ENCODE measurements at regions not wholly inside any gene's neighbourhood (a gene's known extent, or its start where the extent isn't known, plus 50 kb on each side); places are given as distances from the start of the nearest gene placed in this dataset.
A peak's percentile ranks its signal among the peaks of the same experiment; 100 is the strongest.
"Not testable (repeated sequence)": the region's sequence is repeated elsewhere in the genome, so short reads cannot be mapped to it uniquely, and the experiment has no call there.

DNA sequence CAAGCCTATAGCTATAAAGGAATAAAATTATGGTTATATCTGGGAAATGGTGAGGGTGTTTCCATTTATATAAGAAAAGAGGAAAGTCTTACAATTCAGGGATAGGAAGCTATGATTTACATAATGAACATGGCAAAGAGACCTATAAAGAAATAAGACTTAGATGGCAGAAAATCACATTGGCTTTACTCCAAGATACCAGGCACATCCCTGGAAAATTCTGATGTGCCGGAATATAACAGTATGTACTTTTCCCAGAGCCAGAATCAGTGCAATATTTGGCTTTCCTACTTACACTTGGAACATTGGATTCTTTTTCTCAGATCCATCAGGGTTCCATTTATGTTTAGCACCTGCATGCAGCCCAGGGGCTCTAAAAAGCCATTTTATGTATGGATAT lies 357.8 kb downstream of the CETN3 start:
- no peak for DNase-seq

DNA sequence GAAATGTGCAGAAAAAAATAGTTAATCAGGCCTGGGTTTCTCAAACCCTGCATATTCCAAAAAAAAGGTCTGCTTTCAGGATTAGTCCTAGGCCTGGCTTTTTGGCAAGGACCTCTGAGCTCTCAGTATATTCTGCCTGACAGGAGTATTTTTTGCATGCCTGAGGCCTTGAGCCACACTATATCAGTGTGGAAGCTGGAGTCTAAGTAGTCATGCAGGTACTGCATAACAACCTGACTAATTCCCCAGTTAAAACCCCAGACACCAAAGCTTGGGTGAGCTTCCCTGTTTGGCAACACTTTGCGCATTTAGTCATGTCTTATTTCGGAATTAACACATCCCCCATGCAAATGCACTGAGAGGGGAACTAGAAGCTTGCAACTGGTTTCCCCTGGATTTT lies 359.5 kb downstream of the CETN3 start:
- no peak for DNase-seq

DNA sequence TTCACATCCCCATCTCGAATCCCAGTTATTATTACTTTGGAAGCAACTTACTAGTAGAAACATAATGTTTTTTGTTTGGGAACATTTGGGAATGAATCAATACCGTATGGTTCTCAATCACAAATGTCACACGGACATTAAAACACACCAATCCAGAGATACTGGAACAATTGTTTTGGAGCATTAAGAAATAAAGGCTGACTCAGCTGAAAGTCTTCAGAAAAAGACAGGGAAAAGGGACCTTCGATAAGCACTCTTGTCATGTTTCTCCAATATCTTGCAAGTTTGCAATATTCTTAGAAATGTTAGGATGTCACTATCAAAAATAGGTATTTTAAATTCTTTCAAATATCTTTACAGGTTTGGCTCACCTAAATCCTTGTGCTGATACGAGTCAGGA lies 362.4 kb downstream of the CETN3 start:
- no peak for DNase-seq

DNA sequence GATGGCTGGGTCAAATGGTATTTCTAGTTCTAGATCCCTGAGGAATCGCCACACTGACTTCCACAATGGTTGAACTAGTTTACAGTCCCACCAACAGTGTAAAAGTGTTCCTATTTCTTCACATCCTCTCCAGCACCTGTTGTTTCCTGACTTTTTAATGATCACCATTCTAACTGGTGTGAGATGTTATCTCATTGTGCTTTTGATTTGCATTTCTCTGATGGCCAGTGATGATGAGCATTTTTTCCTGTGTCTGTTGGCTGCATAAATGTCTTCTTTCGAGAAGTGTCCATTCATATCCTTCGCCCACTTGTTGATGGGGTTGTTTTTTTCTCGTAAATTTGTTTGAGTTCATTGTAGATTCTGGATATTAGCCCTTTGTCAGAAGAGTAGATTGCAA lies 369.5 kb downstream of the CETN3 start:
- not testable (repeated sequence) for DNase-seq

DNA sequence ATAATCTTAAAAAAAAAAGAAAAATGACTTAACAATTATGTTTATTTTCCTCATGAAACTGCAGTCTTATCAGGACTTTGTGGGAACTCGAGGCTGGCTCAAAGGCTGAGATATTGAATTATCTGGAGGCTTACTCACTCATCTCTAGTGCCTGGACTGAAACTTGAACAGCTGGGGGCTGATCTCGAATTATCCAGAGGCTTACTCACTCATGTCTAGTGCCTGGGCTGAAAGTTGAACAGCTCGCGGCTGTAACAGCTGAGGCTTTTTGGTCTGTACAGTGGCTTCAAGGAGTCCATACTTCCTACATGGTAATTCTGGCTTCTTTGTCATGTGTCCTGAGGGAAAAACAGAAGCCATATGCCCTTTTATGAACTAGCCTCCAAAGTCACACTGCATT lies 371.9 kb downstream of the CETN3 start:
- DNase-seq = no peak

DNA sequence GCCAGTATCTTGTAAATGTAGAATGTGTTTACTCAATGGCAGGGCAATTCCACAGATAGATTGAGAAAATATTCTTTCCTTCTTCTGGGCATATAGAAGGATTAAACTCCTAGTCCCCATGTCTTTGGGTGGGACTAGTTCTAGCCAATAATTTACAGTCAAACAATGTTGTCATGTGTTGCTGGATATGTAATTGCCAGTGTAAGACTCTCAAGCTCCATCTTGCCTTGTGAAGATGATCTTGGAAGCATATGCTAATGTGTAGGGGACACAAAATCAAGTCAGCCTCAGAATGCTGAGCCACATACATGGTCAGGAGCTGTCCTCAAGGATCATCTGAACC lies 386.9 kb downstream of the CETN3 start:
- DNase-seq = no peak

DNA sequence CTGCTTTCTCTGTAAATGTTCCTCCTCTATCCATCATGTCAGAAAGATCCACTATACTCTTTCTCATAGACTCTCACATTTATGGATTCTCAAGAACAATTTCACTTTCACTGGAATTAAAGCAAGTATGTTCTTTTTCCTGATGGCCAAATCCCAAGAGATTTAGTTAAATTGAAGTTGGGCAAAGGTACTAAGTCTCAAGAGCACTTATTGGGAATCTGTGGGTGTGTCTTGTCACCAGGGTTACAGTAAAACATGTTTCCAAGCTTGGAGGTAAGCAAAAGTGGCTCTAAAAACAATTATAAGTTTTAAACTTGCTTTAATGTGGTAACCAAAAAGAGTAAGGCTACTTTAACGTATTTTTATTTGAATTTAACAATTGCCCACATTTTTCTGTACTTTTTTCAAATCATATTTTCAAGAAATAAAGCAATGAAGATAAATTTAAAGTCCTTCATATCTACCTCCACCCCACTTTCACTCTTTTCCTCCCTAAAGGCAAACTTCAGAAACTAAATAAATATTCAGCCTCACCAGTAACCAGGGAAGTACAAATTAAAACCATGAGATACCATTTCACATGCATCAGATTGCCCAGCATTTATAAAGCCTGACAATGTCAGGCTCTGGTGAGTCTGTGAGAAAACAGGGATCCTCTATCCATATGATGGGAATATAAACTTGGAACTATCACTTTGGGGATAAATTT lies 387.4 kb downstream of the CETN3 start:
- no peak for DNase-seq

DNA sequence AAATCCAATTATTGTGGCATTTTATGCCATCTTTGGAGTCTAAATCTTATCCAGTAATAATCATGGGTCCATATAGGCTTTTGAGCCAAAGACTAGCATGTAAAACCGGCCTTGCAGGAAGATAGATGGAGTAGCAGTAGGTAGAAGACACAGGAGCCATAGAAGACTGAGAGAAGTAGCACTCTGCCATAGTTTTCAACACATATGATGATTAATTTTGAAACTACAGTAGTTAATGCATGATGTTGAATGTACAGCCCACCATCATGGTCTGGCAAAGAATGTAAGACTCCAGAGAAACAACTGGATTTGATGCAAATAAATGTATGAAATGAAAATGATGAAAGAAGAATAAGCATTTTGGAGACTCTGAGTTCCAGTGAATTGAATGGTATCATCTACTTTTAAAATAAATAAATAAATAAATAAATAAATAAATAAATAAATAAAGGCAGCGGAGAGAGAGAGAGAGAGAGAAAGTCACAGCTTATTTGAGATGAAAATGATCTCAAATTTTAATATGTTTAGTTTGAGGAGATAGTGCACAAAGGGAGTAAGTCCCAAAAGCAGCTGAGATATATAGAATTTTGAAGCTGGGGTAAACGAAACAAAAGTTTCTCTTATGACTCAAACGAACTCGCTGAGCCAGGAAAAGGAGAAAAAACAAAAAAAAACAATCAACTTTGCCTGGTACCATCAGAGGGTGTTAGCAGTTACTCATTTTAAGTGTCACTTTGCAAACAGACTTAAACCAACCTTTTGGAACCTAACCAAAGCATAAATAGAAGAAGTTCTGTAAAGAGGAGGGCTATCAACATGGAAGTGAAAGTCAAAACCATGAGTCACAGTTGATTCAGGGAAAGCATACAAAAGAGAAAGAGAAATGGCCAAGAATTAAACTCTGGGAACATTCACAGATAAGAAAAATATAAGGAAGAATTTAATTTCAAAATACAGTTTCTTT lies 388.7 kb downstream of the CETN3 start:
- no peak for DNase-seq

DNA sequence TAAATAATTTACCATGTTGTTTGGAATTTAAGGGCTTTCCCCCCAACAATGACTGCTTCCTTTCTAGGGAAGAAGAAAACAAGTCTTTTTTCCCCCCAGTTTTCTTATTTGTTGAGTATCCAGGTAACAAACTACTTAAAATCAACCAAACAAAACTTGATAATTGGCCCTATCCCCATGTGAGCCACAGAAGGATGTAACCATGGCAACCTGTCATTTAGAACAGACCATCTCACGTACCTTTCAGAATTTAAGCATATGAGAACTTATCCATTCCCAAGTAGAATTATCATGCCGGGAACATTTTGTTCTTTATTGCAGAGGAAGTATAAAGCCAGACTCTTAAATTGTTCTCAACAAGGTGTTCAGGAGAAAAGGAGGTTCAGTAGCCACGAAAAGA lies 392.3 kb downstream of the CETN3 start:
- DNase-seq = peak; percentile 53

DNA sequence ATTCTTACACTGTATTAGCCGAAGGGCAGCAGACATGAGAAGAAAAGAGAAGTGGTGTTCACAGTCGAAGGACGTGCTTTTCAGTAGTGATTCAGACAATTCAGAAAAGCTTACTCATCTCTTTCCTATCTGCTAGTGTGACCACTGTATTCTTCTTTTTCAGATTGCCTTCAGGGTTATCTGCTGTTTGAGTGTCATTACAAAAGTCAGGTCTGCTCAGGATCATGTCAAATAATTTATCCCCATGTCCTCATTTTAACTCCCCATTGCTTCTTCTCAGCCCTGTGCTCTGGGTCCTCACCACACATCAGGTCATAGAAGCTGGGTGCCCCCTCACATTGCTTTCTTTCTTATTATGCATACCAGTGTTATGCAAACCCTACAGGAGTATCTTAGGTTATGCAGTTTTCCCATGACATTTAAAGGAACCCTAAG lies 394.0 kb downstream of the CETN3 start:
- no peak for DNase-seq

DNA sequence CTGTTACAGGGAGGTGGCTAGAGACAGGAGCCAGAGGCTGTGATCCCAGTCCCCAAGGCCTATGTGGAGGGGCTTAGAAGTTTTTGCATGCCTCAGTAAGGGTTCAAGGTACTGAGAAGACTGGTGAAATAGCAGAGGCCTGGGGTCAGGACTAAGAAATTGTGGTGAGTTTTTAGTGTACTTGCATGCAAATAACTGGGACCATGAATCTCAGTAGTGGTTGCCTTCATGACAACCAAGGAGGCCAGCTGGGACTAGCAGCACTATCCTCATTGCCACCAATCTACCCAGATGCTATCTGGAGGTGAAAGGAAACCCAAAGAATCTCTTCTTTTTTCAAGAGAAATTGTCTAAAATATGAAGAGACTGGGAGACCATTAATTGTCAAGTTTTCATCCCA lies 395.1 kb downstream of the CETN3 start:
- no peak for DNase-seq

DNA sequence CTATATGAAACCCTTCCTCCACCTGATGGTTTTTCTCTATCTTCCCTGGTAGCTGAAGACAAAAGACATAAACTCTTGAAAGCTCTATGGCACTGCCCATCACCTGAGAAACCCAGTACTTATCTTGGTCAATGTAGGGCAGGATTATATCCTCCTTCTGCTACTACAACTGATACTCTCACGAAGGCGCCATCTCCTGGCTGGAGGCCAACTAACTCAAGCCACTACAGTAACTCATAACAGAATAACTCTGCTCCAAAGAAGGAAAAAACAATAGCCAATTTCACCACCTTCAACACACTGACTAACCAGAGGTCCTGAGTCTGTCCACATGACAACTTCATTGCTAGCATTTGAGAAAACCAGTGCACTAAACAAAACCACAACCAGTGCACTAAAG lies 409.2 kb downstream of the CETN3 start:
- no peak for DNase-seq

DNA sequence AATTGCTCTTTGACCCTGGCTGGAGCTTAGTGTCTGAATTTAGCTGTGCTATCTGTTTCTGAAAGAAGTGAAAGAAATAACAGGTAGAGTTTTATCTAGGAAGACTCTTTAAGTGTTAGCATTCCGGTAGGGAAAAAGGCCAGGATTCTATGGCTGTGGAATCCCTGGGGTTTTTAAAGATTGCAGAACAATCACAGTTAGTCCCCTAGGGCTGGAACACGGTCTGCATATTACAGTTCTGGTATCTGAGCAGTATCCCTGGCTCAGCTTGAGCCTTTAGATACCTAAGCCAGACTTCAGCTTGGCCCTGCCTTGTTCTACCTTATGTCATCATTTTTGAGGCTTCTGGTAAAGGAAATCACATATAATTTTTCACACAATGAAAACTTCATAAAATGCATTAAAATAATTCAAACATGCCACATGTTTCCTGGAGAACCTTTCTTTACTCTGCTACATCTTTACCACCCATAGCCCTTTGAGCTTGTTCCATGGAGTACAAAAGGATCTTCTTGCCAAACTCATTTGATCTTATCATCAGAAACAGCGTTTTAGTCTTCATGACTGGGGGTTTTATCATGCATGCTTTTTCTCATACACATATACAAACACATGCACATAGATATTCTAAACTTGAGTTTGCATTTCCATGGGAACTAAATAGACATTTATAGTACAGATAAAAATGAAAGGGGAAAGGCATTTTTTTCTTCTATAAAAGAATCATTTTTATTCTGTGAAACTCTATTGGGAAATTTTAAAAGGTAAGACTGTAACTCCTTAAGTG lies 410.8 kb downstream of the CETN3 start:
- DNase-seq = no peak

DNA sequence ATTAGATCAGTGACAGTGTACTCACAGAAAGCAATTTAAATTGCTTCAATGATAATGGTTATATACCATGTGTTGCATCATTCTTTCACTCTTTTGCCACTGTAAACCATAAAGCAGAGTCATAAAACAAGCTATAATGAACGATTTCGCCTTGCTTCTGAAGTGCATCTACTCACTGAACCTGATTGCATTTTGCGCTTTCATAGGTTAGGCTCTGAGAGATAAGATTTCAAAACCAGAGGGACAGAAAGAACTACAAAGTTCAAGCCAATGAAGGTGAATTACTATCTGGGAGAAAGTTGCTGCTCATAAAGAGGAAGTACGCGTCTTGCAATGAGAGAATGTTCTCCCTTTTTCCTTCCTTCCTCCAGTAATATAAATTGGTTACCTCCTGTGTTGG lies 412.7 kb downstream of the CETN3 start:
- DNase-seq = no peak

DNA sequence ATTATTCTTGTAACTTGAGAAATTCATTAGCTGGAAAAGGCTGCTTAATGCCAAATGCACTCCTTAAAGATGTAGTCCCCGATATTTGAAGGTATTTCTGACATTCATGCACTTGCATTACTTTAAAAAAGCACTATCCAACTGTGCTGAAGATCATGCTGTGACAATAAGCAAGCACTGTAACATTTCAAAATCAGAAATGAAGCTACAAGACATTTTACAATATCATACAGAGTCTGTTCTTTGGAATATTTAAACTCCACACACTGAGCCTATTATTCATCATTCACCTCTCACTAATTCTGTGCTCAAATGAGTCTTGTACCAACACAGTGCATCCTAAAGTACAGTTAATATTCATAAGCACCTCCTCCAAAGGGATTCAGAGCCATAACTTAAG lies 413.2 kb downstream of the CETN3 start:
- no peak for DNase-seq

DNA sequence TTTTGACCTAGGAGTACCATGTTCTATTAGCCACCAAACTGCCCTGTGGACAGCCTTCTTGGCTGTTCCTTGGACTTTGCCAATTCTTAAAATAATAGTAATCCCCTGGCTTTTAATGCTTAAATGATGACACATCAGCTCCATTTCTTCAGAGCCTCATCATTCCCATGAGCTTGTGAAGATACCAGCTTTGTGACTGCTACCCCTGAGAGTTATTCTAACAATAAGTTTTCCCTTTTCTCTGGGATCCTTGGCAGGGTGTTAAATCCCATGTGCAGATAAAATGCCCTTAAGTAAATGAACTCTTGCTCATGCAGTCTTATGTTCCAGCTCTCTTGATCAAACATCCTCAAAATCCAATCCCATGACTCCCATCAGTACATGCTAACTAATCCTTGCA lies 415.3 kb downstream of the CETN3 start:
- no peak for DNase-seq

DNA sequence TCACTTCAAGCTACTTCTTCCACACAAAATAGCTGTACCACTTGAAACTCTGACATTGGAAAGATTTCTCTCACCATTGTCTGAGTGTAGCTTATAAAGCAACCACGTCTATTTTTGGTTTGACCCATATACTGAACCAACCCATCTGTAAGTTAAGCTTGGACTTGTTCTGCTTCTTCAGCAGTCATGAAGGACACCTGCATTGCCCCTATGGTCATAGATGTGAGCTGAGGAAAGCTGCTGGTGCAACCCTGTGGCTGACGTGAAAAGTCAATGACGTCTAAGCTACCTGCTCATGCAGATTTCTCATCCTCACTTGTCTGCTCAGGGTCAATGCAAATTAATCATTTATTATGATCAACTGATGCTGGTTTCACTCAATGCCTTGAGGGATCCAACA lies 417.4 kb downstream of the CETN3 start:
- DNase-seq = no peak

DNA sequence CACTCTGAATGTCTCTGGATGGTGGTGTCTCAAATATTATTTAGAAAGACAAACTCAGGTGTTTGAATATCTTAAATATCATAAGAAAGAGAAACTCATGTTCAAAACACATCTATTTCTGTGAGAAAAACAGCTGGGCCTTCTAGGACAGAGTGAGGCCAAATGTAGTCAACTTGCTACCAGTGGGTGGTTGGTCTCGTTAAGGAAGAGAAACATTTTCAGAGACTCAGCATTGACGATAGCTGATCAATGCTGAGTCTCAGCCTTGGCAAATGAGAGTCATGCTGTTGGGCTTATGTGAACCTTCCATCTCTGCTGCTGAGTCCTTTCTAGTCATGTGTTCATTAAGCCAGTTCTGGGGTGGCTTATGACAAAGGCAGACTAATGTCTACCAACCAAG lies 418.0 kb downstream of the CETN3 start:
- DNase-seq = no peak

DNA sequence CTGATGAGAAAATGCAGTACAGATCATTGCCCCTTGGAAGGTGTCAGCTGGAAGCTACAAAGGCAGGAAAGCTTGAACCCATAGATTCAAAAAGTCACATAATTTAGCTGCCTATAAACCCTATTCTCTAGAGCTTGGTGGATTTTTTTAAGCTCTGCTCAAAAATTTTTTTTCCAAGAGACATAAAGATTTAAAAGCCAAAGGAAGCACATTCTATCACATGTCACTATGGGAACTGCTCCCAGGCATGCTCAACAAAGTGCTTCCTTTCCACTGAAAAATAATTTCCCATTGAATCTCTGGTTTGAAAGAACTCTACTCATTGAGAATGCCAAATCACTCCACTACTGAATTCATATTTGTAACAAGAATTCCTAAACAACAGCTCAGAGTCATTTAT lies 419.8 kb downstream of the CETN3 start:
- DNase-seq = no peak

DNA sequence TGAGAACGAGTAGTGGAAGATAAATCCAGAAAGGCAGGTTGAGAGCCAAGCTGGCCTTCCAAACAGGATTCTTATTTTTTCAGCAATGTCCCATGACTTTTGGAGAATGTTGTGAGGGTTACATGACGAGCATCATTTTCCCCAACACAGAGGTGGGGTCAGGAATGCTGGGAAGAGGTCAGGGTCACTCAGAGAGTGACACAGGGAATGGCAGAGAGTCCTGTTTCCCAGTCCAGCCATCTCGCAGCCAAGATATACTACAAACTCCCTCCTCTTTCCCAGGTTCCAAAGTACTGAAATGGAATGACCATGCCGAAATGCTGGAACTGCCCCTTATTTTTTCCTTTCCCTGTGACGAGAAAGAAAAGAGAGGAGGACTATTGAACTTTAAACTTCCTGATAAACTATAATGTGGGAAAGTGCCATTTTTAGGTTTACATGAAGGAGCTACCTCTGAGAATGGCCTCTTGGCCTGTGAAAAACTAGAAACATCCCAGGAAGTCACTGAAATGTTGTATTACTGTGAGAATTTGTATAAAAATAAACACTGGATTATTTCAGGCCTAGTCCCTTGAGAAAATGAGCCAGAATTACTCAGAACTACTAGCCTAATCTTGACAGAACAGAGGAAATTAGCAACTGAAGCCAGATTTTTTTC lies 420.4 kb downstream of the CETN3 start:
- no peak for DNase-seq

DNA sequence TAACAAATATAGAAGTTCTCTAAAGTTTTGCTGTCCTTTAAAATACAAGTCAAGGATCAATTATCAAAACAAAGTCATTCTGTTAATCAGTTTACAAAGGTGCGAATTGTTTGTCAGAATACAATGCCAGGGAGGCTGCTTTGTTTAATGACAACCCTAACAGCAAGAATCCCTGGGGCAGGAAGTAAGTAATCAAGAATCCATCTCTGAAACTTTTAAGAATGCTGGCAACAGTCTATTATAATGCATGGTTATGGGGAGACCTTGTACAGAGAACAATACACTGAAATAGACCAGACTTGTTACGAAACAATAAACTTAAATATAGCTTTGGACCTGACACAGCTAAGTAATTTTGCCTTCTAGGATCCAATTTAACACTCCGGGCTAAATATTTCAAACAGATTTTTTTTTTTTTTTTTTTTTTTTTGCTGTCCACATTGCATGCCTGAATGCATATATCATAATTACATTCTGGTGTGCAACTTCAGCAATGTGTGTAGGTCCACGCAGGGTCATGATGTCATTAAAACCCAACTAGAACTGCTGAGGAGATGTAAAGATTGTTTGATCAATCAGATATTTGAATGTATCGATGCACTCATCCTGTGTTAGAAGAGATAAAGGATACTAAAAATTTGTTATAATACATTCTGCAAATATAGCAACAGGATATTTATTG lies 421.3 kb downstream of the CETN3 start:
- DNase-seq = no peak

DNA sequence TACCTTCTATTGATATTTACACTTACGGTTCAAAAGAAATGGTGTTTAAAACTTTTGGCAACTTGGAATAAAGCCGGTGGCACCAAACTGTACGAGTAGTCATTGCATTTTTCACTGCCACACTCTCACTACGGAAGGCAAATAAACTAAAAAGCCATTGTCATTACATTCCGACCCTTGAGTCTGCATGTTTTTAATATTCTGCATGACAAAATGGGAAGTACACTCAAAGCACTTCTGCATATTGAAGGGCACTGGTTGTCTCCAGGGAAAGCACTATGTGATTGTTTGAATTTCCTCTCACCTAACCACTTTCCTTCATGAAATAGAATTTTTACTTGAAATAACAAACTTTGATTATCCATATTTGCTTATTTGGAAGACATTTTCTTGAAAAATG lies 426.3 kb downstream of the CETN3 start:
- DNase-seq = no peak

Measured in NCI-H1105 treated with DMSO at 0.1 percent for 48 hours (cell line).